K562 (cell line): ENCODE measurements at regions not wholly inside any gene's neighbourhood (a gene's known extent, or its start where the extent isn't known, plus 50 kb on each side); places are given as distances from the start of the nearest gene placed in this dataset.

Source experiments
- ATAC-seq: fragments of 200-7000 bp; cut with Tn5 transposase; 3 replicates; pipeline ENCODE4 v1.9.1; 2020; ENCODE audit warnings: moderate library complexity
- BruUV-seq: library from RNA; stranded (reverse); fragments of 400-500 nt; replicated peaks from 2 replicates; lab custom pipeline; 2021; lab: Mats Ljungman, UMichigan
- CTCF ChIA-PET: fragments of 300-600 bp; formaldehyde crosslinking; extraction: SDS; loops from one replicate; lab custom pipeline; 2021; ENCODE audit warnings: low intra/inter-chr PET ratio; lab: Yijun Ruan, JAX
- POLR2A ChIA-PET: fragments of 300-600, 350-650 bp; sonication (Branson Sonifier 250); formaldehyde crosslinking; extraction: SDS; loops from one replicate; lab custom pipeline; 2021; ENCODE audit warnings: antibody characterized with exemption, inconsistent platforms; lab: Yijun Ruan, JAX
- DNase-seq, 4 experiments: peaks; one replicate each; pipeline versions ENCODE4 v3.0.0 to v3.0.0-alpha.2; 2011 to 2018; ENCODE audit warnings: low spot score in 3 of 4, mixed read lengths in 3 of 4; ENCODE audit errors: extremely low read depth in 1 of 4
- FAIRE-seq: peaks from 2 replicates; lab custom pipeline; 2011; peaks lifted over from hg19 to GRCh38; lab: Jason Lieb, UNC
- H2AFZ ChIP-seq: 2 replicates; pipeline ENCODE4 v1.6.0; 2011; ENCODE audit warnings: low read depth, low read length, control low read depth, inconsistent platforms
- H3K27ac ChIP-seq: fragments of 200-600 bp; 3 replicates; pipeline ENCODE4 v1.8.0; 2011; ENCODE audit warnings: low read depth, mild to moderate bottlenecking, control low read depth, inconsistent platforms, low read length, moderate library complexity, mixed read lengths; ENCODE audit errors: extremely low read depth
- H3K27me3 ChIP-seq, 2 experiments: fragments of 300-600 bp in 1 of 2; 2 replicates in 1 of 2; 3 replicates in 1 of 2; pipeline versions ENCODE4 v1.6.0 to v1.8.0; 2011; ENCODE audit warnings: inconsistent platforms in 2 of 2, low read length in 2 of 2, mild to moderate bottlenecking in 1 of 2, mixed read lengths in 1 of 2, moderate library complexity in 1 of 2; ENCODE audit not compliant: control insufficient read depth in 2 of 2, insufficient read depth in 2 of 2
- H3K36me3 ChIP-seq: fragments of 300-600 bp; 3 replicates; pipeline ENCODE4 v1.8.0; 2011; ENCODE audit warnings: mild to moderate bottlenecking, low read length, inconsistent platforms; ENCODE audit not compliant: control insufficient read depth, insufficient read depth
- H3K4me1 ChIP-seq, 2 experiments: fragments of 200-600 bp in 1 of 2; replicated peaks in 1 of 2; 2 replicates in 1 of 2; 3 replicates in 1 of 2; pipeline versions ENCODE4 v1.5.1 to v1.8.0; 2011; ENCODE audit warnings: inconsistent platforms in 2 of 2, low read length in 2 of 2, mild to moderate bottlenecking in 1 of 2, mixed read lengths in 1 of 2, moderate library complexity in 1 of 2; ENCODE audit not compliant: control insufficient read depth in 2 of 2, insufficient read depth in 2 of 2
- H3K4me2 ChIP-seq: 2 replicates; pipeline ENCODE4 v1.6.1; 2011; ENCODE audit warnings: low read length, control low read depth, inconsistent platforms, mixed read lengths; ENCODE audit not compliant: insufficient read depth
- H3K4me3 ChIP-seq: fragments of 200-600 bp; sonication (generic), shearing (Covaris generic); 2 replicates; pipeline ENCODE4 v1.5.1; 2016; ENCODE audit warnings: control low read depth, inconsistent platforms
- H3K79me2 ChIP-seq: fragments of 200-600 bp; 3 replicates; pipeline ENCODE4 v1.8.0; 2011; ENCODE audit warnings: low read length, inconsistent platforms; ENCODE audit not compliant: control insufficient read depth, insufficient read depth
- H3K9ac ChIP-seq, 2 experiments: 2 replicates each; pipeline versions ENCODE4 v1.6.0 to v1.6.1; 2011; ENCODE audit warnings: low read depth in 2 of 2, low read length in 2 of 2, control low read depth in 1 of 2, inconsistent platforms in 1 of 2, mild to moderate bottlenecking in 1 of 2, mixed read lengths in 1 of 2; ENCODE audit not compliant: insufficient read depth in 1 of 2
- H3K9me1 ChIP-seq: one replicate; pipeline ENCODE4 v1.6.0; 2011; ENCODE audit warnings: inconsistent platforms, mild to moderate bottlenecking, low read length, moderate library complexity; ENCODE audit not compliant: control insufficient read depth, insufficient read depth
- H3K9me3 ChIP-seq: replicated peaks from 2 replicates; pipeline ENCODE4 v1.5.1; 2011; ENCODE audit warnings: low read depth, low read length, inconsistent platforms; ENCODE audit not compliant: control insufficient read depth, insufficient read depth
- H4K20me1 ChIP-seq: replicated peaks from 2 replicates; pipeline ENCODE4 v1.6.1; 2011; ENCODE audit warnings: low read length, inconsistent platforms, mixed read lengths; ENCODE audit not compliant: control insufficient read depth, insufficient read depth
- DACH1 ChIP-seq: fragments of 450-650 bp; IDR thresholded peaks from 2 replicates; pipeline ENCODE4 v1.6.1; 2018; ENCODE audit not compliant: partially characterized antibody
- HCFC1 ChIP-seq: IDR thresholded peaks from 2 replicates; pipeline ENCODE4 v1.6.1; 2012; ENCODE audit warnings: low read depth, low read length, improper control_type of control experiment
- HNRNPLL ChIP-seq: fragments of 200-400 bp; formaldehyde crosslinking; IDR thresholded peaks from 2 replicates; pipeline ENCODE4 v1.6.1; 2017; ENCODE audit warnings: low read length, low read depth, mild to moderate bottlenecking; ENCODE audit not compliant: poor library complexity, severe bottlenecking
- ZNF696 ChIP-seq: fragments of 250-450 bp; sonication (Bioruptor Pico); conservative IDR thresholded peaks from 2 replicates; pipeline ENCODE4 v1.4.0; 2020; ENCODE audit warnings: mild to moderate bottlenecking, moderate library complexity
- ZNF764 ChIP-seq: fragments of 250-450 bp; sonication (Bioruptor Pico); IDR thresholded peaks from 2 replicates; pipeline ENCODE4 v1.4.0; 2020; ENCODE audit warnings: low read depth, mild to moderate bottlenecking, moderate library complexity
- WGBS: fragments of 100-300 bp; shearing (Covaris generic); methylation state at CpG from one replicate; pipeline ENCODE4 v1.1.6; 2016; ENCODE audit warnings: low coverage, mixed read lengths; ENCODE audit not compliant: insufficient coverage; ENCODE audit errors: missing lambda C conversion rate; 5-methylcytosine and 5-hydroxymethylcytosine counted together
- in situ Hi-C: fragments of 300-500 bp; cut with MboI; formaldehyde crosslinking; loops from 4 replicates; pipeline ENCODE4 v1.15.0; 2018; ENCODE audit warnings: inconsistent platforms, mixed read lengths
- intact Hi-C: fragments of 100-400 bp; cut with micrococcal nuclease; formaldehyde crosslinking; loops from 2 replicates; pipeline ENCODE4 v1.14.2; 2022
- TF ChIP-seq, protein P1 (sequence below): fragments of 450-650 bp; formaldehyde crosslinking; IDR thresholded peaks from 2 replicates; pipeline ENCODE4 v1.4.0; 2022; ENCODE audit warnings: missing genetic modification characterization
- TF ChIP-seq, protein P2 (sequence below): sonication (generic); formaldehyde crosslinking; IDR thresholded peaks from 2 replicates; pipeline ENCODE4 v1.8.1; 2022; ENCODE audit warnings: missing genetic modification reagents

DNA sequence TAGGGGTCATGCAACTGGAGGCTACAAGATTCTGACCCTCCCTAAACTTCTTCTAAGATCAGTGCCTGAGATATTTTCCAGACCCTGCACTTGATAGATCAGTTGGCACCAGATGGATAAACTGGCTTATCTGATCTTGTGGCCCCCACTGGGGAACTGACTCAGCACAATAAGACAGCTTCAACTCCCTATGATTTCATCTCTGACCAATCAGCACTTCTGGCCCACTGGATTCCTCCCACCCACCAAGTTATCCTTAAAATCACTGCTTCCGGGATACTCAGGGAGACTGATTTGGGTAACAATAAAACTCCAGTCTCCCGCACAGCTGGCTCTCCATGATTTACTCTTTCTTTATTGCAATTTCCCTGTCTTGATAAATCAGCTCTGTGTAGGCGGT lies 2180.4 kb upstream of the WWC1 start:
- WGBS = 5% methylated on average over 3 of the region's 3 CpGs
- no peak overlapping the region for H3K27ac ChIP-seq
- H2AFZ ChIP-seq = no peak overlapping the region
- no peaks in the 10 kb centered on the region for H3K36me3 ChIP-seq
- ATAC-seq = no peak
- H3K9me1 ChIP-seq = no peaks in the 10 kb centered on the region
- CTCF ChIA-PET = no interaction called here
- in situ Hi-C loops = no loop called here
- DNase-seq = no peak
- TF ChIP-seq ZNF764 (no peak), DACH1 (no peak), HNRNPLL (no peak), ZNF696 (CRISPR knock-in tag) (no peak), HCFC1 (no peak)
- TF ChIP-seq, protein P1, sequence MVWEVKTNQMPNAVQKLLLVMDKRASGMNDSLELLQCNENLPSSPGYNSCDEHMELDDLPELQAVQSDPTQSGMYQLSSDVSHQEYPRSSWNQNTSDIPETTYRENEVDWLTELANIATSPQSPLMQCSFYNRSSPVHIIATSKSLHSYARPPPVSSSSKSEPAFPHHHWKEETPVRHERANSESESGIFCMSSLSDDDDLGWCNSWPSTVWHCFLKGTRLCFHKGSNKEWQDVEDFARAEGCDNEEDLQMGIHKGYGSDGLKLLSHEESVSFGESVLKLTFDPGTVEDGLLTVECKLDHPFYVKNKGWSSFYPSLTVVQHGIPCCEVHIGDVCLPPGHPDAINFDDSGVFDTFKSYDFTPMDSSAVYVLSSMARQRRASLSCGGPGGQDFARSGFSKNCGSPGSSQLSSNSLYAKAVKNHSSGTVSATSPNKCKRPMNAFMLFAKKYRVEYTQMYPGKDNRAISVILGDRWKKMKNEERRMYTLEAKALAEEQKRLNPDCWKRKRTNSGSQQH = no peak
- TF ChIP-seq, protein P2, sequence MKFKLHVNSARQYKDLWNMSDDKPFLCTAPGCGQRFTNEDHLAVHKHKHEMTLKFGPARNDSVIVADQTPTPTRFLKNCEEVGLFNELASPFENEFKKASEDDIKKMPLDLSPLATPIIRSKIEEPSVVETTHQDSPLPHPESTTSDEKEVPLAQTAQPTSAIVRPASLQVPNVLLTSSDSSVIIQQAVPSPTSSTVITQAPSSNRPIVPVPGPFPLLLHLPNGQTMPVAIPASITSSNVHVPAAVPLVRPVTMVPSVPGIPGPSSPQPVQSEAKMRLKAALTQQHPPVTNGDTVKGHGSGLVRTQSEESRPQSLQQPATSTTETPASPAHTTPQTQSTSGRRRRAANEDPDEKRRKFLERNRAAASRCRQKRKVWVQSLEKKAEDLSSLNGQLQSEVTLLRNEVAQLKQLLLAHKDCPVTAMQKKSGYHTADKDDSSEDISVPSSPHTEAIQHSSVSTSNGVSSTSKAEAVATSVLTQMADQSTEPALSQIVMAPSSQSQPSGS (CRISPR knock-in tag) = no peak
- FAIRE-seq = no peak
- no TSS peak for BruUV-seq
- intact Hi-C loops = no loop called here
- no peak overlapping the region for H3K4me3 ChIP-seq
- H4K20me1 ChIP-seq = no peaks in the 10 kb centered on the region
- H3K9ac ChIP-seq = no peak overlapping the region
- no peak overlapping the region for H3K4me2 ChIP-seq
- no peaks in the 10 kb centered on the region for H3K9me3 ChIP-seq
- H3K79me2 ChIP-seq = no peaks in the 10 kb centered on the region
- no peaks in the 10 kb centered on the region for H3K27me3 ChIP-seq
- no peaks in the 10 kb centered on the region for H3K4me1 ChIP-seq
- POLR2A ChIA-PET = no interaction called here
